ENCODE measurements at regions not wholly inside any gene's neighbourhood (a gene's known extent, or its start where the extent isn't known, plus 50 kb on each side); places are given as distances from the start of the nearest gene placed in this dataset.
A peak's percentile ranks its signal among the peaks of the same experiment; 100 is the strongest.

GRCh38 chr4:180448306-180448705 lies 1794.9 kb upstream of the TENM3 start:
- intact Hi-C loops (cut with DNase I) = no loop called here
- ATAC-seq = no peak

DNA sequence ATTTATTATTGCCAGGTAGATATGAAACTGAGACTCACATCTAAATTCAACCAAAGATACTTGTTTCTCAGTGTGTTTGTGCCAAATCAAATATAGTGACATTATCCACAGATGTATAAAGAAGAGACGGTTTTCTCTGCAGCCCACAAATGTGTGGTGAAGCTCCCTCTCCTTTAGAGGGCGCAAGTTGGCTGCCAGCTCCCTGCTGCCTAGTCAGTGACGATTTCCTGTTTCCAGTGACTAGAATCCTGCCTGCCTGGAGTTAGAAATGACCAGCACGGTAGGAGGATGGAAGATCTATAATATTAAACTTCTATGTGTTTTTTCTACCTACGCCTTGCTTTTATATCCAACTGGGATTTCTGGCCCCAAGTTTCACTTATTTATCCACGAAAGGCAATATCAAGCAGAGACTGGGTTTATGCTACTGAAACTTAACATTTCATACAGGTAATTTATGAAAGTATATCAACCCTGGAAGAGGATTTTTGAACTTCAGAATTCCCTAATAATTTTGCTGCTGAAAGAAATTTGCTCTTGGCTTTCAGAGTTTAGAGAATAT lies 1793.7 kb upstream of the TENM3 start:
- no peaks in the 10 kb centered on the region for H3K9me3 ChIP-seq
- H3K36me3 ChIP-seq = no peaks in the 10 kb centered on the region
- intact Hi-C loops (cut with DNase I) = no loop called here
- DNase-seq (no peak), ATAC-seq (peak; percentile 48)
- H3K4me1 ChIP-seq = no peaks in the 10 kb centered on the region
- TF ChIP-seq CTCF (IDR thresholded peaks at IDR 0.05) = peak; percentile 15
- H3K27ac ChIP-seq = no peak overlapping the region
- no peak overlapping the region for H3K4me3 ChIP-seq
- H3K27me3 ChIP-seq = no peaks in the 10 kb centered on the region

More at GRCh38 chr4:180448306-180448705, 1794.9 kb upstream of the TENM3 start:
- H3K9me3 ChIP-seq = no peaks in the 10 kb centered on the region
- DNase-seq = no peak
- H3K27ac ChIP-seq = no peak overlapping the region
- H3K4me3 ChIP-seq = no peak overlapping the region
- H3K27me3 ChIP-seq = no peaks in the 10 kb centered on the region
- no peaks in the 10 kb centered on the region for H3K4me1 ChIP-seq
- H3K36me3 ChIP-seq = no peaks in the 10 kb centered on the region
- TF ChIP-seq CTCF (IDR thresholded peaks at IDR 0.05) = no peak

- no peak for DNase-seq
- Histone ChIP-seq H3K9me3 (no peaks in the 10 kb centered on the region), H3K4me1 (no peaks in the 10 kb centered on the region), H3K27me3 (no peaks in the 10 kb centered on the region), H3K4me3 (no peak overlapping the region), H3K36me3 (no peaks in the 10 kb centered on the region), H3K27ac (no peak overlapping the region)
- intact Hi-C loops (cut with DNase I) = no loop called here
- no peak for TF ChIP-seq CTCF (IDR thresholded peaks at IDR 0.05)
- ATAC-seq = no peak
Measured at GRCh38 chr4:180455226-180455625, 1788.0 kb upstream of the TENM3 start.

DNA sequence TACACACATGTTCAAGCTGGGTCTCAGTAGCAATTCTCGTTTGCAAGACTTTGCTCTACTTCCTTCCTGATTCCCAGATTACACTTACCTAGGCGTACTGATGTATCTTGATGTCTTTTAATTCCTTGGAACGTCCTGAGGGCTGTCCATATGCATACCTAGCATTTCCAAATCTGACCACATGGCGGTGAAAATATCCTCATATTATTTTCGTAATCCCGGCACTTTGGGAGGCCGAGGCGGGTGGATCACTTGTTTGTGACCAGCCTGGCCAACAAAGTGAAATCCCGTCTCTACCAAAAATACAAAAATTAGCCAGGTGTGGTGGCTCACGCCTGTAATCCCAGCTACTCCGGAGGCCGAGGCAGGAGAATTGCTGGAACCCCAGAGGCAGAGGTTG lies 1786.3 kb upstream of the TENM3 start:
- Histone ChIP-seq H3K4me1 (no peaks in the 10 kb centered on the region), H3K36me3 (no peaks in the 10 kb centered on the region), H3K27me3 (no peaks in the 10 kb centered on the region), H3K4me3 (no peak overlapping the region), H3K9me3 (no peaks in the 10 kb centered on the region), H3K27ac (no peak overlapping the region)
- ATAC-seq (no peak), DNase-seq (no peak)
- TF ChIP-seq CTCF (IDR thresholded peaks at IDR 0.05) = no peak
- intact Hi-C loops (cut with DNase I) = no loop called here

DNA sequence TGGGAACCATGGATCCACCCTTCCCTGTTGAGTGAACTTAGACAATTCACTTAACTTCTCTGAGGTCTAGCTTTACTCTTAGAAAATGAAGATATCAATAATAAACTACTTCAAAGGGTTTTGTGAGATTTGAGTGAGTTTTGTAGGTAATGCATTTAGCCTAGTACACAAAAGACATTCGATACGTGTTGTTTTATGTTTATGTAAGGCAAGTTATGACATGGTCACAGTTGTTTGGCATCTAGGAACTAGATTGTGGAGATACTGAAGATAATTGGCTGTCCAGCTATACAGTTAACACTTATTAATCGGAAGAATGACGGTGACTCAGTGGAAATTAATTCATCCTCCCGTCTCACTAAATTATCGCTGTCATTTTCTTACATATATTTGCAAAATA lies 1781.1 kb upstream of the TENM3 start:
- no peaks in the 10 kb centered on the region for H3K36me3 ChIP-seq
- no peaks in the 10 kb centered on the region for H3K27me3 ChIP-seq
- intact Hi-C loops (cut with DNase I) = no loop called here
- no peak overlapping the region for H3K27ac ChIP-seq
- H3K9me3 ChIP-seq = no peaks in the 10 kb centered on the region
- no peak for ATAC-seq
- DNase-seq = no peak
- no peak overlapping the region for H3K4me3 ChIP-seq
- TF ChIP-seq CTCF (IDR thresholded peaks at IDR 0.05) = no peak
- H3K4me1 ChIP-seq = no peaks in the 10 kb centered on the region

DNA sequence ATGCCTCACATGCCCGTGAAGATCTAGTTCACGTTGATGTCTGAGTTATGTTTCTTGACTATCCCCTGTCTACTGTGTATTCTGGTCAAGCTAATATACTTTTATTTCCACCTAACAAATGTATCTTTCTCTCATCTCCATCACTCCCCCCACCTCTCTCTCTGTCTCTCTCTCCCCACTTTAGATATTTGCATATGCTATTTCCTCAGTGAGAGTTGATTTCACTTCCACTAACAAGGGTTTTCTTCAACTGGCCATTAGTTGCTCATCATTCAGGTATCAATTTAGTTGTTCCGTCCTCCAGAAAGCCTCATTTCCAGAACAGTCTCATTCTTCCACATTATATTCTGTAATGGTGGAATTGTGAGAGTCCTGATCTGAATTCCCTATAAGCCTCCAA lies 1777.8 kb upstream of the TENM3 start:
- Histone ChIP-seq H3K9me3 (no peaks in the 10 kb centered on the region), H3K36me3 (no peaks in the 10 kb centered on the region), H3K27ac (no peak overlapping the region), H3K27me3 (no peaks in the 10 kb centered on the region), H3K4me1 (no peaks in the 10 kb centered on the region), H3K4me3 (no peak overlapping the region)
- no peak for TF ChIP-seq CTCF (IDR thresholded peaks at IDR 0.05)
- ATAC-seq (no peak), DNase-seq (no peak)
- intact Hi-C loops (cut with DNase I) = no loop called here
